ENCODE measurements at regions not wholly inside any gene's neighbourhood (a gene's known extent, or its start where the extent isn't known, plus 50 kb on each side); places are given as distances from the start of the nearest gene placed in this dataset.

DNA sequence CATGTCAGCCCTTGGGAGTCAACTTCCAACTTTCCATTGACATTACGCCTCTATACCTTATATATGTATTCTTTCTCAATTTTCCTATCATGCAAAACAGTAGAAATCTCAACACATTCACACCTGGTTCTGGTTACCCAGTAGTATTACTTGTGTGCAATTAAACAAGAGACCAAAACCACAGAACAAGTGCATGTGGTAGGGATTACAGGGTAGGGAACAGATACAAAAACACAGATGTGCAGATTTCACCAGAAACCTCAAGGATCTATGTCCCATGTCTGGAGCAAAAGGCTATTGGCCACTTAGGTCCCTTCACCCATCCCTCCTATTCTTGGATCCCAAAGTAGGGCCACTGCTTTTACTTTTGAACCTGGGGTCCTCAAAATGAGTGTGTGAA is 143.6 kb upstream of the ZCCHC13 start:
- TF ChIP-seq, protein P1, sequence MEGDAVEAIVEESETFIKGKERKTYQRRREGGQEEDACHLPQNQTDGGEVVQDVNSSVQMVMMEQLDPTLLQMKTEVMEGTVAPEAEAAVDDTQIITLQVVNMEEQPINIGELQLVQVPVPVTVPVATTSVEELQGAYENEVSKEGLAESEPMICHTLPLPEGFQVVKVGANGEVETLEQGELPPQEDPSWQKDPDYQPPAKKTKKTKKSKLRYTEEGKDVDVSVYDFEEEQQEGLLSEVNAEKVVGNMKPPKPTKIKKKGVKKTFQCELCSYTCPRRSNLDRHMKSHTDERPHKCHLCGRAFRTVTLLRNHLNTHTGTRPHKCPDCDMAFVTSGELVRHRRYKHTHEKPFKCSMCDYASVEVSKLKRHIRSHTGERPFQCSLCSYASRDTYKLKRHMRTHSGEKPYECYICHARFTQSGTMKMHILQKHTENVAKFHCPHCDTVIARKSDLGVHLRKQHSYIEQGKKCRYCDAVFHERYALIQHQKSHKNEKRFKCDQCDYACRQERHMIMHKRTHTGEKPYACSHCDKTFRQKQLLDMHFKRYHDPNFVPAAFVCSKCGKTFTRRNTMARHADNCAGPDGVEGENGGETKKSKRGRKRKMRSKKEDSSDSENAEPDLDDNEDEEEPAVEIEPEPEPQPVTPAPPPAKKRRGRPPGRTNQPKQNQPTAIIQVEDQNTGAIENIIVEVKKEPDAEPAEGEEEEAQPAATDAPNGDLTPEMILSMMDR (conservative IDR thresholded peaks at IDR 0.05; ENCODE audit: low read depth, low read length), result no peak
- TF ChIP-seq POLR2A (IDR thresholded peaks at IDR 0.05; ENCODE audit: low read depth, low read length) (no peak), FOS (IDR thresholded peaks at IDR 0.05; ENCODE audit: low read depth, low read length) (no peak), MAZ (IDR thresholded peaks at IDR 0.05; ENCODE audit: borderline replicate concordance, low read depth, low read length) (no peak), RCOR1 (IDR thresholded peaks at IDR 0.05; ENCODE audit: insufficient replicate concordance, low read length) (no peak), RAD21 (IDR thresholded peaks at IDR 0.05; ENCODE audit: low read length) (no peak), RFX5 (IDR thresholded peaks at IDR 0.05; ENCODE audit: low read depth, low read length) (no peak), BHLHE40 (IDR thresholded peaks at IDR 0.05; ENCODE audit: low read depth, low read length) (no peak), CHD1 (IDR thresholded peaks at IDR 0.05; ENCODE audit: low read depth, low read length) (no peak), CEBPB (IDR thresholded peaks at IDR 0.05; ENCODE audit: low read depth, low read length) (no peak)

Measured in IMR-90 (cell line).